Suprapubic skin (tissue), 3 donors: ENCODE measurements at regions not wholly inside any gene's neighbourhood (a gene's known extent, or its start where the extent isn't known, plus 50 kb on each side); places are given as distances from the start of the nearest gene placed in this dataset.

Experiments used
- POLR2A ChIP-seq, 2 donors: fragments of 450-650 bp; IDR thresholded peaks; one replicate each; pipeline ENCODE4 v1.6.1; 2017; ENCODE audit warnings: antibody characterized with exemption in 2 of 2, mild to moderate bottlenecking in 2 of 2, moderate library complexity in 2 of 2
- TF ChIP-seq, protein P1 (sequence below), 2 donors: fragments of 200-600 bp in 1 of 2; fragments of 450-650 bp in 1 of 2; sonication (generic) in 1 of 2; IDR thresholded peaks; one replicate each; pipeline ENCODE4 v1.5.1; 2016 to 2019; ENCODE audit warnings: antibody characterized with exemption in 2 of 2, mild to moderate bottlenecking in 1 of 2, moderate library complexity in 1 of 2

DNA sequence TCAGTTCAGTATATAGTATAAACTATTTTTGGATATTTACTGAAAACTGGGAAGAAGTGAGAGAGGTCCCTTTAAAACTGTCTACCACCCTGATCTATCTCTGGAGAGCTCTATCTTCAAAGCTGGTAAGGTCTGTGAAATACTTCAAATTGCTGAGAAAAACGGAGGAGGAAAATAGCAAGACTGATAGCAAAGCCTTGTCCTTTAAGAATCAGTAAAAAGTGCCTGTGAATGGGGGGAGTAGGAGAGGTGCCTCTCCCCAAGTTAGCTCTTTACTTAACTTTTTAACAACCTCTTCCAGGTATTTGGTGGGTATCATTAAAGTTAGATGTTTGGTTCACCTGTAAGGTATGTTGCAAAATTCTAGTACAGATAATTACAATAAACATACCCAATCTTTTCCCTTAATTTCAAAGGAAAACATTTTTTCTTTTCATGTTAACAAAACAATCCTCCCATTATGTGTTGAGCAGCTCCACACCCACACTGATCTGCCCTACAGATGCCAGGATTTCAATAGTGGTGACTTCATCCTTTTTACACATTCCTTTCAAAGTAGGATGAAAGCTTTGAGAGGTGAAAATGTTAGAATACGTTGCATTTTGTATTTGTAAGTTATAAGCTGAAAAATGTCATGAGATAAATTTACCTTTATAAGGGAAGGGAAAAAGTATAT is 149.2 kb downstream of the CRPPA start:
- TF ChIP-seq, protein P1, sequence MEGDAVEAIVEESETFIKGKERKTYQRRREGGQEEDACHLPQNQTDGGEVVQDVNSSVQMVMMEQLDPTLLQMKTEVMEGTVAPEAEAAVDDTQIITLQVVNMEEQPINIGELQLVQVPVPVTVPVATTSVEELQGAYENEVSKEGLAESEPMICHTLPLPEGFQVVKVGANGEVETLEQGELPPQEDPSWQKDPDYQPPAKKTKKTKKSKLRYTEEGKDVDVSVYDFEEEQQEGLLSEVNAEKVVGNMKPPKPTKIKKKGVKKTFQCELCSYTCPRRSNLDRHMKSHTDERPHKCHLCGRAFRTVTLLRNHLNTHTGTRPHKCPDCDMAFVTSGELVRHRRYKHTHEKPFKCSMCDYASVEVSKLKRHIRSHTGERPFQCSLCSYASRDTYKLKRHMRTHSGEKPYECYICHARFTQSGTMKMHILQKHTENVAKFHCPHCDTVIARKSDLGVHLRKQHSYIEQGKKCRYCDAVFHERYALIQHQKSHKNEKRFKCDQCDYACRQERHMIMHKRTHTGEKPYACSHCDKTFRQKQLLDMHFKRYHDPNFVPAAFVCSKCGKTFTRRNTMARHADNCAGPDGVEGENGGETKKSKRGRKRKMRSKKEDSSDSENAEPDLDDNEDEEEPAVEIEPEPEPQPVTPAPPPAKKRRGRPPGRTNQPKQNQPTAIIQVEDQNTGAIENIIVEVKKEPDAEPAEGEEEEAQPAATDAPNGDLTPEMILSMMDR (IDR thresholded peaks at IDR 0.05) = no peak
- TF ChIP-seq POLR2A (IDR thresholded peaks at IDR 0.05) = no peak
